ENCODE measurements at regions not wholly inside any gene's neighbourhood (a gene's known extent, or its start where the extent isn't known, plus 50 kb on each side); places are given as distances from the start of the nearest gene placed in this dataset.

GRCh38 chr3:72271923-72272322 is 487.0 kb upstream of the PROK2 start:
- Histone ChIP-seq H4K20me1 (ENCODE audit: insufficient read depth) (no peaks in the 10 kb centered on the region; the same call in 1 of the 2 replicates), H3K4me3 (no peak overlapping the region), H3K9me3 (ENCODE audit: insufficient read depth, low read depth) (no peaks in the 10 kb centered on the region), H3K79me2 (ENCODE audit: low read depth) (no peaks in the 10 kb centered on the region), H3K9me2 (ENCODE audit: insufficient read depth) (no peaks in the 10 kb centered on the region), H3F3A (ENCODE audit: insufficient read depth, low read depth) (no peaks in the 10 kb centered on the region), H3K4me1 (replicated peaks; ENCODE audit: insufficient read depth) (peaks cover 5% of the 10 kb centered on the region; the same call in 1 of the 2 replicates), H3K27me3 (ENCODE audit: insufficient read depth, low read depth) (no peaks in the 10 kb centered on the region), H3K27ac (no peak overlapping the region), H3K36me3 (ENCODE audit: low read depth) (no peaks in the 10 kb centered on the region), H3K4me2 (no peak overlapping the region), H2AFZ (no peak overlapping the region)
- TF ChIP-seq EZH2 (IDR thresholded peaks at IDR 0.05; ENCODE audit: low read depth), result no peak
- TF ChIP-seq CTCF (conservative IDR thresholded peaks at IDR 0.05), result no peak
- intact Hi-C loops (cut with micrococcal nuclease; ENCODE audit: unreplicated experiment), result no loop called here
- no TSS peak for BruUV-seq (replicated peaks)
- DNase-seq, result no peak
- ChIA-PET CTCF (no interaction called here), POLR2A (ENCODE audit: unreplicated experiment) (no interaction called here)

- BruUV-seq (replicated peaks), result no TSS peak
- Histone ChIP-seq H3K36me3 (ENCODE audit: low read depth) (no peaks in the 10 kb centered on the region), H3K9me2 (ENCODE audit: insufficient read depth) (no peaks in the 10 kb centered on the region), H3K4me1 (replicated peaks; ENCODE audit: insufficient read depth) (peaks cover 5% of the 10 kb centered on the region; the same call in 1 of the 2 replicates), H3F3A (ENCODE audit: insufficient read depth, low read depth) (no peaks in the 10 kb centered on the region), H4K20me1 (ENCODE audit: insufficient read depth) (no peaks in the 10 kb centered on the region; the same call in 1 of the 2 replicates), H3K9me3 (ENCODE audit: insufficient read depth, low read depth) (no peaks in the 10 kb centered on the region), H3K4me3 (no peak overlapping the region), H3K79me2 (ENCODE audit: low read depth) (no peaks in the 10 kb centered on the region), H3K27me3 (ENCODE audit: insufficient read depth, low read depth) (no peaks in the 10 kb centered on the region), H3K4me2 (no peak overlapping the region), H3K27ac (no peak overlapping the region), H2AFZ (no peak overlapping the region)
- intact Hi-C loops (cut with micrococcal nuclease; ENCODE audit: unreplicated experiment), result no loop called here
- TF ChIP-seq EZH2 (IDR thresholded peaks at IDR 0.05; ENCODE audit: low read depth), result no peak
- no peak for TF ChIP-seq CTCF (conservative IDR thresholded peaks at IDR 0.05)
- ChIA-PET POLR2A (ENCODE audit: unreplicated experiment) (no interaction called here), CTCF (no interaction called here)
- no peak for DNase-seq
These were observed 486.3 kb upstream of the PROK2 start for GRCh38 chr3:72271216-72271615.

DNA sequence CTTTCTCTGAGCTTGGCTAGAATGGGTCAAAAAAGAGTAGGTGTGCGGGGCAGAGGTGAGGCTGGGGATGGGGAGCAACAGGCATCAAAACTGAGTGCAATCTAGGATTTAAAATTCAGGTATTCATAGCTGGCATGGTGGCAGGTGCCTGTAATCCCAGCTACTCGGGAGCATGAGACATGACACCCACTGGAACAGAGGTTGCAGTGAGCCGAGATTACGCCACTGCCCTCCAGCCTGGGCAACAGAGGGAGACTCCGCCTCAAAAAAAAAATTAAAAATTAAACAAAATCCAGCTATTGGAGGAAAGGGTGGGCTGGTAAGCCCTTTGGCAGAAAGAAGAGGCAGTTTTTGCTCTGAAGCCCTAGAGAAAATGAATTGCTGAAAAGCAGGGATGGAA is 485.8 kb upstream of the PROK2 start:
- Histone ChIP-seq H3K4me2 (0 out of 2 replicates have a peak overlapping the region, but pooled peaks have one; percentile 47), H3K27me3 (ENCODE audit: insufficient read depth, low read depth) (no peaks in the 10 kb centered on the region), H3K27ac (no peak overlapping the region), H3K36me3 (ENCODE audit: low read depth) (no peaks in the 10 kb centered on the region), H3K9me3 (ENCODE audit: insufficient read depth, low read depth) (no peaks in the 10 kb centered on the region), H3K4me1 (replicated peaks; ENCODE audit: insufficient read depth) (peaks cover 5% of the 10 kb centered on the region; the same call in 1 of the 2 replicates), H2AFZ (no peak overlapping the region), H3K4me3 (no peak overlapping the region), H3F3A (ENCODE audit: insufficient read depth, low read depth) (no peaks in the 10 kb centered on the region), H4K20me1 (ENCODE audit: insufficient read depth) (no peaks in the 10 kb centered on the region; the same call in 1 of the 2 replicates), H3K79me2 (ENCODE audit: low read depth) (no peaks in the 10 kb centered on the region), H3K9me2 (ENCODE audit: insufficient read depth) (no peaks in the 10 kb centered on the region)
- no TSS peak for BruUV-seq (replicated peaks)
- TF ChIP-seq EZH2 (IDR thresholded peaks at IDR 0.05; ENCODE audit: low read depth) (no peak), CTCF (conservative IDR thresholded peaks at IDR 0.05) (no peak)
- intact Hi-C loops (cut with micrococcal nuclease; ENCODE audit: unreplicated experiment), result no loop called here
- ChIA-PET CTCF (no interaction called here), POLR2A (ENCODE audit: unreplicated experiment) (no interaction called here)
- no peak for DNase-seq
